Neural progenitor cell (in vitro differentiated cells): ENCODE measurements at regions not wholly inside any gene's neighbourhood (a gene's known extent, or its start where the extent isn't known, plus 50 kb on each side); places are given as distances from the start of the nearest gene placed in this dataset.

Source experiments
- DNase-seq: peaks from one replicate; pipeline ENCODE4 v3.0.0-alpha.2; 2016; ENCODE audit warnings: low spot score
- H2AFZ ChIP-seq: fragments of 200-600 bp; sonication (generic); replicated peaks from 2 replicates; pipeline ENCODE4 v1.6.1; 2016; ENCODE audit warnings: antibody characterized with exemption
- H3F3A ChIP-seq: fragments of 200-600 bp; sonication (generic); 2 replicates; pipeline ENCODE4 v1.6.1; 2016; ENCODE audit warnings: antibody characterized with exemption, low read depth
- H3K27ac ChIP-seq: fragments of 200-600 bp; sonication (generic); 2 replicates; pipeline ENCODE4 v1.5.1; 2016; ENCODE audit warnings: mild to moderate bottlenecking
- H3K27me3 ChIP-seq: fragments of 200-600 bp; sonication (generic); 2 replicates; pipeline ENCODE4 v1.6.1; 2016; ENCODE audit warnings: mild to moderate bottlenecking, moderate library complexity
- H3K36me3 ChIP-seq: fragments of 200-600 bp; sonication (generic); 2 replicates; pipeline ENCODE4 v1.5.1; 2016
- H3K4me1 ChIP-seq: fragments of 200-600 bp; sonication (generic); 2 replicates; pipeline ENCODE4 v1.6.1; 2016; ENCODE audit warnings: mixed run types
- H3K4me2 ChIP-seq: fragments of 200-600 bp; sonication (generic); 2 replicates; pipeline ENCODE4 v1.6.1; 2016
- H3K4me3 ChIP-seq: fragments of 200-600 bp; sonication (generic); 2 replicates; pipeline ENCODE4 v1.5.1; 2016
- H3K79me2 ChIP-seq: fragments of 200-600 bp; sonication (generic); 2 replicates; pipeline ENCODE4 v1.6.1; 2016; ENCODE audit warnings: low read depth
- H3K9ac ChIP-seq: fragments of 200-600 bp; sonication (generic); 2 replicates; pipeline ENCODE4 v1.6.1; 2016
- H3K9me3 ChIP-seq: fragments of 200-600 bp; sonication (generic); 2 replicates; pipeline ENCODE4 v1.5.1; 2016; ENCODE audit warnings: low read depth
- H4K20me1 ChIP-seq: fragments of 200-600 bp; sonication (generic); 2 replicates; pipeline ENCODE4 v1.6.1; 2016; ENCODE audit warnings: low read depth
- H3K27ac Mint-ChIP-seq: 3 replicates; pipeline ENCODE4 v1.8.0; 2021; ENCODE audit warnings: mixed read lengths
- H3K27me3 Mint-ChIP-seq: 2 replicates; pipeline ENCODE4 v1.8.0; 2022; ENCODE audit warnings: low read depth, mild to moderate bottlenecking, inconsistent platforms, moderate library complexity, mixed read lengths; ENCODE audit not compliant: insufficient read depth
- H3K36me3 Mint-ChIP-seq: 3 replicates; pipeline ENCODE4 v1.8.0; 2021; ENCODE audit warnings: mixed read lengths
- H3K4me1 Mint-ChIP-seq: 3 replicates; pipeline ENCODE4 v1.8.0; 2021; ENCODE audit warnings: mixed read lengths
- H3K4me3 Mint-ChIP-seq: 3 replicates; pipeline ENCODE4 v1.8.0; 2021; ENCODE audit warnings: mild to moderate bottlenecking, moderate library complexity, mixed read lengths
- H3K9me3 Mint-ChIP-seq: 3 replicates; pipeline ENCODE4 v1.8.0; 2020; ENCODE audit warnings: mixed read lengths
- CTCF ChIP-seq: fragments of 200-600 bp; sonication (generic); IDR thresholded peaks from 2 replicates; pipeline ENCODE4 v1.5.1; 2017; ENCODE audit warnings: antibody characterized with exemption, mild to moderate bottlenecking
- EZH2 ChIP-seq: fragments of 200-600 bp; sonication (generic); IDR thresholded peaks from 2 replicates; pipeline ENCODE4 v1.6.1; 2017; ENCODE audit warnings: antibody characterized with exemption, mild to moderate bottlenecking, moderate library complexity
- EZH2phosphoT487 ChIP-seq: fragments of 200-600 bp; sonication (generic); IDR thresholded peaks from 2 replicates; pipeline ENCODE4 v1.6.1; 2017; ENCODE audit warnings: antibody characterized with exemption

GRCh38 chr7:13041368-13041988 lies 354.0 kb downstream of the ARL4A start:
- H3K4me2 ChIP-seq: no peak overlapping the region
- H3K36me3 Mint-ChIP-seq: peaks cover 5% of the 10 kb centered on the region
- no peaks in the 10 kb centered on the region for H3K9me3 ChIP-seq
- no peaks in the 10 kb centered on the region for H3K27me3 Mint-ChIP-seq
- no peaks in the 10 kb centered on the region for H3K36me3 ChIP-seq
- H3K9me3 Mint-ChIP-seq: no peaks in the 10 kb centered on the region
- no peaks in the 10 kb centered on the region for H3F3A ChIP-seq
- DNase-seq: no peak
- no peak overlapping the region for H3K27ac Mint-ChIP-seq
- H3K4me3 ChIP-seq: no peak overlapping the region
- no peaks in the 10 kb centered on the region for H3K4me1 ChIP-seq
- H4K20me1 ChIP-seq: no peaks in the 10 kb centered on the region
- H3K4me3 Mint-ChIP-seq: no peak overlapping the region
- H3K27me3 ChIP-seq: no peaks in the 10 kb centered on the region
- no peaks in the 10 kb centered on the region for H3K79me2 ChIP-seq
- peak overlapping the region; percentile 2 for H2AFZ ChIP-seq
- H3K4me1 Mint-ChIP-seq: peaks cover 33% of the 10 kb centered on the region
- no peak for TF ChIP-seq CTCF
- no peak for TF ChIP-seq EZH2
- TF ChIP-seq EZH2phosphoT487: no peak
- H3K27ac ChIP-seq: no peak overlapping the region
- no peak overlapping the region for H3K9ac ChIP-seq

- no peak overlapping the region for H3K4me2 ChIP-seq
- DNase-seq: no peak
- H3K36me3 ChIP-seq: no peaks in the 10 kb centered on the region
- H3K4me3 Mint-ChIP-seq: no peak overlapping the region
- TF ChIP-seq EZH2: no peak
- TF ChIP-seq CTCF: no peak
- TF ChIP-seq EZH2phosphoT487: no peak
- H3K36me3 Mint-ChIP-seq: peaks cover 5% of the 10 kb centered on the region
- no peaks in the 10 kb centered on the region for H4K20me1 ChIP-seq
- H3K9ac ChIP-seq: no peak overlapping the region
- H3K27ac ChIP-seq: no peak overlapping the region
- H3K9me3 ChIP-seq: no peaks in the 10 kb centered on the region
- H3K27me3 ChIP-seq: no peaks in the 10 kb centered on the region
- no peaks in the 10 kb centered on the region for H3K27me3 Mint-ChIP-seq
- no peaks in the 10 kb centered on the region for H3K79me2 ChIP-seq
- H3K27ac Mint-ChIP-seq: peak overlapping the region; percentile 31
- H3K4me1 Mint-ChIP-seq: peaks cover 30% of the 10 kb centered on the region
- no peaks in the 10 kb centered on the region for H3F3A ChIP-seq
- H3K4me1 ChIP-seq: no peaks in the 10 kb centered on the region
- no peaks in the 10 kb centered on the region for H3K9me3 Mint-ChIP-seq
- H3K4me3 ChIP-seq: no peak overlapping the region
- H2AFZ ChIP-seq: peak overlapping the region; percentile 53
Observed at GRCh38 chr7:13042605-13043236, 355.3 kb downstream of the ARL4A start.

GRCh38 chr7:13044309-13044708 lies 356.9 kb downstream of the ARL4A start:
- H3K79me2 ChIP-seq: no peaks in the 10 kb centered on the region
- H2AFZ ChIP-seq: peak overlapping the region; percentile 59
- H3K27me3 Mint-ChIP-seq: no peaks in the 10 kb centered on the region
- no peak overlapping the region for H3K4me2 ChIP-seq
- H3K27ac Mint-ChIP-seq: no peak overlapping the region
- H3K4me3 Mint-ChIP-seq: no peak overlapping the region
- peaks cover 27% of the 10 kb centered on the region for H3K4me1 Mint-ChIP-seq
- H3F3A ChIP-seq: no peaks in the 10 kb centered on the region
- no peak overlapping the region for H3K27ac ChIP-seq
- no peaks in the 10 kb centered on the region for H3K27me3 ChIP-seq
- TF ChIP-seq CTCF: no peak
- no peak for TF ChIP-seq EZH2phosphoT487
- no peak for TF ChIP-seq EZH2
- no peaks in the 10 kb centered on the region for H3K9me3 Mint-ChIP-seq
- H3K4me3 ChIP-seq: no peak overlapping the region
- no peaks in the 10 kb centered on the region for H3K4me1 ChIP-seq
- no peak overlapping the region for H3K9ac ChIP-seq
- H3K36me3 ChIP-seq: no peaks in the 10 kb centered on the region
- H4K20me1 ChIP-seq: no peaks in the 10 kb centered on the region
- H3K36me3 Mint-ChIP-seq: peaks cover 5% of the 10 kb centered on the region
- peak; percentile 8 for DNase-seq
- H3K9me3 ChIP-seq: no peaks in the 10 kb centered on the region
